ENCODE measurements at regions not wholly inside any gene's neighbourhood (a gene's known extent, or its start where the extent isn't known, plus 50 kb on each side); places are given as distances from the start of the nearest gene placed in this dataset.

GRCh38 chr5:99045871-99046270 is 117.1 kb upstream of the CHD1 start:
- TF ChIP-seq CTCF (IDR thresholded peaks at IDR 0.05) = no peak
- no peak for TF ChIP-seq ZFX (IDR thresholded peaks at IDR 0.05; ENCODE audit: borderline replicate concordance)
